ENCODE measurements at regions not wholly inside any gene's neighbourhood (a gene's known extent, or its start where the extent isn't known, plus 50 kb on each side); places are given as distances from the start of the nearest gene placed in this dataset.
"Not testable (repeated sequence)": the region's sequence is repeated elsewhere in the genome, so short reads cannot be mapped to it uniquely, and the experiment has no call there.

DNA sequence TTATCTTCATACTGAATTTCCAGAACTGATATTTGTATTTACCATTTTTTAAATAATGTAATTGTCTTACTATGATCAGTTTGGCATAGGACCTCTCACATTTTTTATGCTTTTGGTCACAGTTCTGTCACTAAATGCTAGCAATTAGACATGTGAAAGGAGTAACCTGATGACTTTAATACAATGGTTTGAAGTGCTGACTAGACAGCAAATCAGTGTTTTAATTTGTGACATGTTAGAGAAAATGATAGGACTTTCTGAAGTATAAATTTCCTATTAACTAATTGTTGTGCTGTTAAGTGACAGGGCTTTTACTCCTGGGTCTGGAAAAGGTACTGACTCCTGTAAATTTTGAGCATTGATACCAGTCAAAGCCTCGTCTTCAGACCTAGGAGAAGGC is 117.5 kb downstream of the ZNF330 start:
- DNase-seq = no peak
- in situ Hi-C loops (cut with HindIII; ENCODE audit: low pct_ligation_motif_present, low pct_unique_long_range_greater_than_20kb, low sequenced_read_pairs) = no loop called here

DNA sequence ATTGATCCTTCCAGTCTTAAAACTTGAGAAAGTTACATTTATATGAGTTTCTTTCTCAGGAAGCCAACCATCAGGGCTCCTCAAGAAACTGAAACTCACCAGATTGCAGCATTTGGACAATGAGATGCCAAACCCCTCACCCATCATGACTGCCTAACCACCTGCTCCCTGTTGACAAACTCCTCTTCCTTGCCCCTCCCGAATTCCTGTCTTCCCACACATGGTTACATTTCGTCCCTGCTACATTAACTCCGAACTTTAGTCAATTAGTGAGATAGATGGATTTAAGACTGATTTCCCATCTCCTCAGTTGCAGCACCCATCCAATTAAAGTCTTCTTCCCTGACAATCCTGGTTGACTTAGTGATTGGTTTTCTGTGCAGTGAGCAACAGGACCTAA is 118.7 kb downstream of the ZNF330 start:
- DNase-seq = no peak
- in situ Hi-C loops (cut with HindIII; ENCODE audit: low pct_ligation_motif_present, low pct_unique_long_range_greater_than_20kb, low sequenced_read_pairs) = no loop called here

GRCh38 chr4:141339966-141340365 is 119.3 kb downstream of the ZNF330 start:
- in situ Hi-C loops (cut with HindIII; ENCODE audit: low pct_ligation_motif_present, low pct_unique_long_range_greater_than_20kb, low sequenced_read_pairs) = no loop called here
- no peak for DNase-seq

DNA sequence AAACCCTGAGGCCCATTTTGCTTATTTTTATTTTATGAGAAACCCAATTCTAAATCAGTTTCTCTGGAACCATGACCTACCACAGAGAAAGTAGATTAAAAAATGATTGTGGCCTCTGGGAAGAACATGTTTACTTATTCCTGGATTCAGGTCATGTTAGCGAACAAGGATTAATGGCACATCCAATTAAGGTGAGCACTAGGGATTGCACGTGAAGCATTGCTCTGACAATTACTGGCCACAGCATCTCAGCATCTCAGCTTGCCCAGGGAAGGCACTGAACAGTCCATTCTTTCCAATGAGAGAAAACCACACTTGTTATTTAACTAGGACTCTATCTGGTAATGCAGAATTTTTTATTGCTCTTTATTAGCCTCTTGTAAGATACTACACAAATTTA is 119.8 kb downstream of the ZNF330 start:
- DNase-seq = no peak
- in situ Hi-C loops (cut with HindIII; ENCODE audit: low pct_ligation_motif_present, low pct_unique_long_range_greater_than_20kb, low sequenced_read_pairs) = no loop called here

GRCh38 chr4:141346144-141346543 is 125.4 kb downstream of the ZNF330 start:
- peak; percentile 62 for DNase-seq

GRCh38 chr4:141347684-141348083 is 127.0 kb downstream of the ZNF330 start:
- no peak for DNase-seq
- in situ Hi-C loops (cut with HindIII; ENCODE audit: low pct_ligation_motif_present, low pct_unique_long_range_greater_than_20kb, low sequenced_read_pairs) = no loop called here

More at GRCh38 chr4:141346144-141346543, 125.4 kb downstream of the ZNF330 start:
- in situ Hi-C loops (cut with HindIII; ENCODE audit: low pct_ligation_motif_present, low pct_unique_long_range_greater_than_20kb, low sequenced_read_pairs) = no loop called here

DNA sequence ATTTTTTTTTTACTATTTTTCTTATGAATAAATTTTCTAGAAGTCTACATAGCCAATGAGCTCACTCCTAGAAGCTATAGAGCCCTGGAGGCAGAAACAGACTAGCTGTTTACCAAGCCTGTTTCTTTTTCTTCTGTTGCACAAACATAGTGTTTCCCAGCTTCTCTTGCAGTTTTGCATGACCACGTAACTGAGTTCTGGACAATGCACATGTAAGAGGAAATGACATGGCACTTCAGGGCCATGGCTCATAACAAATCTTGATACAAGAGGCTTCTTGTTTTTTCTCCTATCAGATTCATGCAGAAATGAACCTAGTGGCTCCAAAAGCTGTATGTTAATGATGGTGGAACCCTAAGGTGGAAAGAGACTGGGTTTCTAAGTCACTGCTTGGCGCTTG is 127.4 kb downstream of the ZNF330 start:
- DNase-seq = no peak
- in situ Hi-C loops (cut with HindIII; ENCODE audit: low pct_ligation_motif_present, low pct_unique_long_range_greater_than_20kb, low sequenced_read_pairs) = no loop called here

- no peak for DNase-seq
- in situ Hi-C loops (cut with HindIII; ENCODE audit: low pct_ligation_motif_present, low pct_unique_long_range_greater_than_20kb, low sequenced_read_pairs) = no loop called here
Observed at GRCh38 chr4:141348573-141348972, 127.9 kb downstream of the ZNF330 start.

DNA sequence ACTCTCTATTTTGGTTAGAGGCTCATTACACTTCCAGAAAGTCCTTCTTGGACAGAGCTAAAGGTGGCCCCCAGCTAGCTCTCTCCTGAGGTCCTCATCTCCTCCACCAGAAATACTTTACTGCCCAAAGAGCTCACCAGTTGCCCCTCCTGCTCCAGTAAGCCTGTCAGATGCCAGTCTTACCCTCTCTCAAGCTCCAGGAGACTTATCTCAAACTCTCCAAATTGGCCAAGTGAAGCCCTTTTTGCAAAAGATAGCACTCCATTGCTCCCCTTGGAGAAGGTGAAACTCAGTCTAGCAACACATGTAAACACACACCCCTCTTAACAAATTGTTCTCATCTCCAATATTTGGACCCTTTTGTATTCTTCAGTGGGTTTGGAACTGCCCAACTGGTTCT is 128.5 kb downstream of the ZNF330 start:
- in situ Hi-C loops (cut with HindIII; ENCODE audit: low pct_ligation_motif_present, low pct_unique_long_range_greater_than_20kb, low sequenced_read_pairs) = no loop called here

GRCh38 chr4:141350122-141350905 is 129.6 kb downstream of the ZNF330 start:
- in situ Hi-C loops (cut with HindIII; ENCODE audit: low pct_ligation_motif_present, low pct_unique_long_range_greater_than_20kb, low sequenced_read_pairs) = no loop called here
- DNase-seq = peak; percentile 83

More for the DNA sequence above, 128.5 kb downstream of the ZNF330 start:
- DNase-seq = no peak

DNA sequence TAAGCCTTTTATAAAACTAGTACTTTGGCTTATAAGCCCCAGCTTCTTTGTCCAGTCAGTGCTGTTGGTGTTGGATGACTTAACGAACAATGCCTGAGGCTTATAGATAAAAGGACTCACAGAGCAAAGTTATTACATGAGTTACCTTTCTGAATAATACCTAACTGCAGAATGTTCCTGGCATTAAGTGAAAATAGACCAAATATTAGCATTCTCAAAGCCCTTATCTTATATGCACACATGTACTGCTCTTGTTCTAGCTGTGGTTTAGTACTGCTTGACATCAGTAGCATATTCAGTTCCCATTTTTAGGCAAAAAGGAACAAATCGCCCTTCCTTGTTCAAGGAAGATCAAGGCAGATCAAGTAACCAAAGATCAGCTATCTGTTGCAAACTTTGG is 131.6 kb downstream of the ZNF330 start:
- in situ Hi-C loops (cut with HindIII; ENCODE audit: low pct_ligation_motif_present, low pct_unique_long_range_greater_than_20kb, low sequenced_read_pairs) = no loop called here
- DNase-seq = no peak

- DNase-seq = peak; percentile 24
- in situ Hi-C loops (cut with HindIII; ENCODE audit: low pct_ligation_motif_present, low pct_unique_long_range_greater_than_20kb, low sequenced_read_pairs) = no loop called here
Observed at GRCh38 chr4:141352909-141353525, 132.3 kb downstream of the ZNF330 start.

DNA sequence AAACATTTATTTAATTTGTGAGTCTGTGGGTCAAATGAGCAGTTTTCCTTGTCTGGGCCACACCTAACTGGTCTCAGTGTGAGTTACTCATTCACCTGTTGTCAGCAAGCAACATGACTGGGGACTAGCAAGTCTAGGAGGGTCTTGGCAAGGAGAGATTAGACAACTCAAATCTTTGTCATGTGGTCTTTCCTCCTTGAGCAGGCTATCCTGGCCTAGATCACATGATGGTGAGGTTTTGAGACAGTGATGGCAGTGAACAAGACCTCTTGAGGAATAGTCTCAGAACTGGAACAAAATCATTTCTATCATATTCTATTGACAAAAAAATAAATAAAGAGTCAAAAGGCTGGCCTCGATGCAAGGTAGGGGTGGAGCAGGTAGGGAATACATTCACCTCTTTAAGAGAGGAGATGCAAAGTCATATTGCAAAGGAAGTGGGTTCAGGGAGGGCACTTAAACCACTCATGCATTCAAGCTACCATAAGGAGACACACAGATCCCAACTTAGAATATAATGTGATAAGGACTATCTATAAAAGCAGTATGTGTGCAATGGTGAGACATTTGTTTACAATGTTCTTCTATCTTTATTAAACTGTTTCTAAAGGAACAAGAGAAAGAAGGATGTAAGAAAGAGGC is 135.7 kb downstream of the ZNF330 start:
- DNase-seq = no peak
- in situ Hi-C loops (cut with HindIII; ENCODE audit: low pct_ligation_motif_present, low pct_unique_long_range_greater_than_20kb, low sequenced_read_pairs) = no loop called here

- in situ Hi-C loops (cut with HindIII; ENCODE audit: low pct_ligation_motif_present, low pct_unique_long_range_greater_than_20kb, low sequenced_read_pairs) = no loop called here
- no peak for DNase-seq
Observed at GRCh38 chr4:141356963-141357335, 136.3 kb downstream of the ZNF330 start.

DNA sequence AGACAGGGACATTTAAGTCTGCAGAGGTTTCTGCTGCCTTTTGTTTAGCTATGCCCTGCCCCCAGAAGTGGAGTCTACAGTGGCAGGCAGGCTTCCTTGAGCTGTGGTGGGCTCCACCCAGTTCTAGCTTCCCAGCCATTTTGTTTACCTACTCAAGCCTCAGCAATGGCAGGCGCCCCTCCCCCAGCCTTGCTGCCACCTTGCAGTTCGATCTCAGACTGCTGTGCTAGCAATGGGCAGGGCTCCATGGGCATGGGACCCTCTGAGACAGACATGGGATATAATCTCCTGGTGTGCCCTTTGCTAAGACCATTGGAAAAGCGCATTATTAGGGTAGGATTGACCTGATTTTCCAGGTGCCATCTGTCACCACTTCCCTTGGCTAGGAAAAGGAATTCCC is 147.5 kb downstream of the ZNF330 start:
- DNase-seq; in situ Hi-C loops (cut with HindIII; ENCODE audit: low pct_ligation_motif_present, low pct_unique_long_range_greater_than_20kb, low sequenced_read_pairs): not testable (repeated sequence)

- DNase-seq = no peak
- in situ Hi-C loops (cut with HindIII; ENCODE audit: low pct_ligation_motif_present, low pct_unique_long_range_greater_than_20kb, low sequenced_read_pairs) = no loop called here
Observed at GRCh38 chr4:141371206-141371605, 150.5 kb downstream of the ZNF330 start.

DNA sequence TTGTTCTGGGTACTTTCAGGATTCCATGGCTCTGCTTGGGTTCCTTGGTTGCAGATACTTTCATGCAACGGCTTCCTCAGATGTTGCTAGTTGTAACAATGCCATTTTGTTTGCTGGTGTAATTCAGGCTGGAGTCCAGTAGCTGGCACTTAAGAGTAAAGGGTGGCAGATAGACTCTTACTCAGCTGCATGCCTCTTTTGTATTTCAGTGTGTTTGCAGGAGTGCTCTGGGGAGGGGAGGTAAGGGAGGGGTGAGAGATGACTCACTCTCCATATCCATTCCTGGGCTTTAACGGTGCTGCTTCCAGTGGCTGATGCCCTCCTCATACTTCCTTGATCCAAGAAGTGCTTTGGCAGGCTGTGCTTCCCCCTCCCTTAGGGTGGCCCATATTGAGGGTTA is 155.2 kb downstream of the ZNF330 start:
- peak; percentile 90 for DNase-seq
- in situ Hi-C loops (cut with HindIII; ENCODE audit: low pct_ligation_motif_present, low pct_unique_long_range_greater_than_20kb, low sequenced_read_pairs) = no loop called here

DNA sequence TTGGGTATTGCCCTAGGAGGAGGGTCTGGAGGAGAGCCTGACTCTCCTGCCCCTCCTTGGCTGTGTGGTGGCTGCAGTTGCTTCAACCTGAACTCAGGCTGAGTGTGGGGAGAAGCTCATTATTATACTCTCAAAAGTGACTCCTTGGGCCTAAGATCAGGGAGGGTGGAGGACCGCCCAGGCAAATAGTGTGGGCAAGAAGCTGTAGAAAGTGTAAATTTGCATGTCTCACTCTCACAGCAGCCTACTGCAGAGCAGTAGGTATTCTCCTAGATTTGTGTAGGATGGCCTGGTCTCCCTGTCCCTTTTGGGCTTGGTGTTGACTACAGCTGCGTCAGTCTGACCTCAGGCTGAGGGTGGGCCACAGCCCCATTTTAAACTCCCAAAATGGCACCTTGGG is 156.1 kb downstream of the ZNF330 start:
- DNase-seq = no peak
- in situ Hi-C loops (cut with HindIII; ENCODE audit: low pct_ligation_motif_present, low pct_unique_long_range_greater_than_20kb, low sequenced_read_pairs) = no loop called here

DNA sequence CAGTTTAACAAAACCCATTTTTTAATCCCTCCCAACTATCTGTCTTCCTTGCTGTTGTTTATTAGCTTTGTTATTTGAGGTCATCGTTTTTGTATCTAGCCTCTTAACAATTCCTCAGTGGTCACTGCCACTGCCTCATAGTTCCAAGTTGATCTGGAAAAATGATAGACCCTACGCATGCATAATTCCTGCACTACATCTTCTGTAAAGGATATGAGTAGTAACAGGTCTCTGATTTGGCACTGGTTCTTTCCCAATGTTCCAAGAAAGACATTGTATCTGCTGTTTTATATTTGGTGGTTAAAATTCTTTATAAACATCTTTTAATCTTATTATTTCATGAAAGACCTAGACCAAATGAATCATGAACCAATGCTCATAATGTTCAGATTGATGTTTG is 166.6 kb downstream of the ZNF330 start:
- DNase-seq = no peak
- in situ Hi-C loops (cut with HindIII; ENCODE audit: low pct_ligation_motif_present, low pct_unique_long_range_greater_than_20kb, low sequenced_read_pairs) = no loop called here

GRCh38 chr4:141388481-141388880 is 167.8 kb downstream of the ZNF330 start:
- no peak for DNase-seq
- in situ Hi-C loops (cut with HindIII; ENCODE audit: low pct_ligation_motif_present, low pct_unique_long_range_greater_than_20kb, low sequenced_read_pairs) = no loop called here
